GM19395 (cell line): ENCODE measurements at regions not wholly inside any gene's neighbourhood (a gene's known extent, or its start where the extent isn't known, plus 50 kb on each side); places are given as distances from the start of the nearest gene placed in this dataset.
"Not testable (repeated sequence)": the region's sequence is repeated elsewhere in the genome, so short reads cannot be mapped to it uniquely, and the experiment has no call there.

Source experiments
- ATAC-seq: cut with Tn5 transposase; IDR thresholded peaks from one replicate; pipeline ENCODE4 v1.9.1; 2021; ENCODE audit warnings: mild to moderate bottlenecking, moderate library complexity; ENCODE audit not compliant: unreplicated experiment

DNA sequence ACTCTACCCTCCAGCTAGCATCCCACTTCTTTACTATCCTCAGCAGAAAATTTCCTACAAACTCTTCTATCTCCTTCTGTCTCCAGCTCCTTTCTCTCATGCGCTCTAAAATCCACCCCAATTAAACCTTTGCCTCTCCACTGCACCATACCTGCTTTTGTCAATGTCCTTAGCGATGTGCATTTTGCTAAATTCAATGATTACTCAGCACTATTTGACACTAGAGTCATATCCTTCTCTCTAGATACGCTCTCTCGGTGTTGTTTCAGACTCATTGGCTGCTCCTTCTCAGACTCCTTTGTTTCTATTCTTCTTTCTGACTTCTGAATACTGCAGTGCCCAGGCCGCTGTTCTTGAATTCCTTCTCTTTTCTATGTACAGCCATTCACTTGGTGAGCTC is 144.2 kb downstream of the HLX start:
- ATAC-seq = no peak

DNA sequence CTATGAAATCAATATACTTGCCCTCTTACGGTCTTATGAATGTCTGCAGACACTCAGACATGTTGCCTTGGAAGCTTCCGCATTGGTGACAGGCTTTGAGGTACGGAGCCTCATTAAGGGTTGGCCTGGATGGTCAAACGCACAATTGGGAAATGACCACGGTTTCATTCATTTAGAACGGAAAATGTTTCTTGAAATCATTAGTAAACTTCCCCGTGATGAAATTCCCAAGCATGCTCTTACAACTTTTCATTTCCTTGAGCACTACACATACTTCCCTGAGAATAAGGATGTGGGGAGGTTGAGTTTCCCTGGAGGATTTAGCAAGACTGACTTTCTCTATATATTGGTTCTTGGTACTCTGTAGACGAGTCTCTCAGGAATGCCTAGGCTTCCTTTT is 146.3 kb downstream of the HLX start:
- ATAC-seq = no peak

DNA sequence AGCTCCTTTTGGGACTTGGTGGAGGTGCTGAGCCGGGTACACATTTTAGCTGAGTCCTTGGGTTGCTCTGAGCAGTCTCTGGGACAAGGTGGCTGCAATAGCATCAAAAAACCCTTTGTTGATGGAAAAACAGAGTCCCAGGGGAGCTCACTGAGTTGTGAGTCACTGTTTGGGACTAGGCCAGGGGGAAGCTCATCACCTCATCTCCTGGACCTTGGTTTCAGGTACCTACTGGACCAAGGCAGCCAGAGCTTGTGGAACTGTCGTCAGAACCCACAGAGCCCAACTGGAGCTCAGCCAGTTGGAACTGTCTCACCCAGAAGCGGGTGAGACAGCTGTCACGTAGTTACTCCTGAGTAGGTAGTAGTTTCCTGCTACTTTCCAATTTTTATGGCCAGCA is 146.7 kb downstream of the HLX start:
- ATAC-seq = no peak

DNA sequence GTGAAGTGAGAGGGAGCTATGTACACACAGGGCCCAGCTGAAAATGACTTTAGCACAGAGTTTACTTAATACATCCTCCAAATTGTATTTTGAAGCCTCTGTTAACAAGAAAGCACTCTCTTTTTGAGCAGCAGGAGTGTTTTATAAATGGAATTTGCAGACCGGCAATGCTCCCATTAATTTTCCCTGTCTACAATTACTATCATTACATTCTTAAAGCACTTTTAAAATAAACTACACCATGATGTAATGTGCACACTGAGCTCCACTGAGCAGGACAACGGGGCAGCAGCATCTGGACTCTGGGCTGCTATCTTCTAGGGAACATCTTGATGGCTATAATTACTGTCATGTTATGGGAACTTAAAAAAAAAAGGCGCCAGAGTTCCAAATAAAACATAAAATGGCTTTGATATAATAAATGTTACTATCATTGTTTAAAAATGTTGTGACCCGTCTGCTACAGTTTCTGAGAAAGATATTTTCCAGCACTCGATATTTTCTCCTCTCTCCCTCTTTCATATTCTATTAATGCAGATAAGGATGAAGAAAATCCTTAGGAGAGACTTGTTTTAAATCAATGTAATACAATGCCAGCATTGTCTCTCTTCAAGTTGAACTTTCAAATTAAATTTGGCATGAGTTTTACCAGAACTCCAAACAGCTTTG is 150.9 kb downstream of the HLX start:
- ATAC-seq = no peak

DNA sequence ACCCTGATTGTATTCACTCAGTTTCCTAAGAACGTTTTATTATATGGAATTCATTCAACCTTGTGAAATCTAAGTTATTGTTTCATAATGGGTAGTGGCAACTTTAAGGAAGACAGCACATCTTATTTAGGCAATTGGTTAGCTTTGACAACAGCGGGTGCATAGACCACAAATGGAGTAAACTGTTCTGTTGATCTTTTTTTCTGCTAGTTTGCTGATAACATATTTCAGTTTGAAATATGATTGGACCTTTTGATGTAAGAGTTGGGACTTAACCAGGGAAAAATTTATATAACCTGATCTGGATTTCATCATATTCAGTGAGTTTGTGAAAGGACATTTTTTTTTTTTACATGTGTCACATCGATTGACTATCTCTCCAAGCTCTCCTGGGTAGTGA is 151.7 kb downstream of the HLX start:
- no peak for ATAC-seq

DNA sequence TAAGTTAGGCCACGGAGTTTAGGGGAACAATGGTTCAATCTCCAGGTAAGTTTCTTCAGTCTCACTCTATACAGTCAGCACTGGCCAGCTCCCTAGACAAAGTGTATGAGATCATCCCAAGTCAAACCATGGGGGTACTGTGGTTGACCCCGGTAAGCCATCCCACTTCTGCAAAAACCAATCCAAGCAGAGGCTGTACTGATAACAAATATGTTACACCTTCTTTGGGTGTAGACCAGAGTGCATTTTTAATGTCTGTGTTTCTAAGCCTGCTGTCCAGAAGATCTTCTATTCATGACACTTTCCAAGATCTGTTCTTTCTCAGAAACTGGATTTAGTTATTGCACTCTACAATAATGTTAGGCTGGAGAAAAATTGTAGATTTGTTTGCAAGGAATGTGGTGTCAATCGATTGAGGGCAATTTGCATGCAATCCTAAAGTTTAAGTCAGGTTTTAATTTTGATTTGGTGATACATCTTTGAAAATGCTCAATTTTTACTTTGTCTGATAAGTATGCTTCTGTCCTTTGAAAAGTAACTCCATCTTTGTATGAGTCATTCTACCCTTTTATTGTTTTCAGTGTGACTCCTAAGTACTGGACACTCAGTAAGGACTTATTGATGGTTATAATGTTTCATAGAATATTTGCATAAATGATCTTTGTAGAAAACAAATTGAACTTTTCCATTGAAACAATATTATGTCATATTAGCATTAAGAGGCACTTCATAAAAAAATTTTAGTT is 152.4 kb downstream of the HLX start:
- no peak for ATAC-seq

DNA sequence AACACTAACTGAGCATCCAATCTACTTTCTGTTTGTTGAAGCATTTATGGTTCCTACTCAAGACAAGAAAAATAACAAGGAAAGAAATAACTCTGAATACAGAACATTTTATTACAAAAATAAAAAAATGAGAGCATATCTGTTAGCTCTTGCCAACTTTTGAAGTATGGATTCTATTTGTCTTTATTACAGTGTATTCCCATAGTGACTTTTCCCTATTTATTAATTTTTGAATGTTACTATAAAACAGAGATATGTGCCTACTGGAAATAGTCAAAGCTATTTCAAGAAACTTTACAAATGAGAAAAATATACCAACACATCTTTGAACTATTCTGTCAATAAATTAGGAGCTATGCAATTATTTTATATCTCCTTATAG is 153.0 kb downstream of the HLX start:
- no peak for ATAC-seq

DNA sequence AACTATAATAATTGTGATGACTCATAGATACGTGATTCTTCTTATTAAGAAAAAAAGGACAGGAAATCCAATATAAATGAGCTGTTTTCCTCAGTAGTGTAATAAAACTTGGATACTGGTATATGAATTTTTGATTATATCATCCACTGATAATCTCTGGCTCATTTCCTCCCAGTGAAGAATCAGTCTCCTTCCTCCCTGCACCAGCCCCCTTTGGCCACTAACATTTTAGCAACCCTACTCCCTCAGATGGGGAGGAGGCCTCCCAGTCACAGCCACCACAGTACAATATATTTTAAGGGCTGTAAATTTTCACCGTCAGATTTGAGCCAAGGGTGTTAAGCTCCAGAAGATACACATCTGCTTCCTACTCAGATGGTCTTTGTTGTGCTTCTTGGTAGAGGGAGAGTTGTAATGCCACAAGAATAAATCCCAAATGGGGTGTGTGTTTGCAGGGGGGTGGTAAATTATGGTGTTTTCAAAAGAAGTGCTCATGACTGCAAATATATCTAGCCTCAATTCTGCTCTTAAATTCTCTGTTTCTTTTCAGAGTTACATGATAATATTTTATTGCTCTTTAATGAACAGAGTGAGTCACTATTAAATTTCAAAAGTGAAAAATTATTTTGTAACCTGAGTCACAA is 153.5 kb downstream of the HLX start:
- no peak for ATAC-seq

DNA sequence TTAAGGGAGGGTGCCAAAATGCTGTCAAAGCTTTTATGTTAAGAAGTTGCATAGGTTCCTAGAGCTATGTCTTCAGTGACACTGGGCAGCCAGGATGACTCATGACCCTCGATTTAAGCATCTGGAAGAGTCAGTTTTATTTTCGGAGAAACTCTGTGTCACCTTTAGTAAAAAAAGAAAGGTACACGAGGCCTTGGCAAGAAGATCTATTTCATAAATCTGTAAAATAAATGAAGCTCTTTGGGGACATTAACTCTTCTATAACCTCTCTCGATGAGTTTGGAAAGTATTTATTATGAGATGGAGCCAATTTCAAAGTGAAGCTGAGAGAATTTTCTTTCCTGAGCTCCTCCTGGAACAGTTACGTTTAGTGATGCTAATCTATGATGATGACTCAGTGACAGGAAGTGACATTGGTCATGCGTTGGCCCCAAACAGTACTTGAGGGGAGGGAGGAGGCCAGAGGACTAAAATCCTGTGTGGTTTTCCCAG is 156.5 kb downstream of the HLX start:
- no peak for ATAC-seq

DNA sequence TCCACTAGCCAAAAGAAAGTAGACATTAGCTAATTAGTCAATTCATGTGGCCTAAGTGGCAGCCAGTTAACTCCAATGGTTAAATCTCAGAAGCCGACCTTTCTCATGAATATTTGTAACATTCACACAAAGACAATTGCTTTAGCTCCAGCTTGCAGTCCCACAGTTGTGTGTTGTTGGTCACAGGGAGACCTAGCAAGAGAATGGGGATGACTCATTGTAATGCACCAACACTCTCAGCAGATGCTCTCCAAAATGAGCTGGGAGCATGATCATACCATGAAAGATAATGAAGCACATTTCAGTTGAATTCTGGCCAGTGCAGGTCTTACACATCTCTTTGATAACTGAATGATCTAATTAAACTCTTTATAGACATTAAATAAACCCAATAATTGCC is 160.4 kb downstream of the HLX start:
- no peak for ATAC-seq

DNA sequence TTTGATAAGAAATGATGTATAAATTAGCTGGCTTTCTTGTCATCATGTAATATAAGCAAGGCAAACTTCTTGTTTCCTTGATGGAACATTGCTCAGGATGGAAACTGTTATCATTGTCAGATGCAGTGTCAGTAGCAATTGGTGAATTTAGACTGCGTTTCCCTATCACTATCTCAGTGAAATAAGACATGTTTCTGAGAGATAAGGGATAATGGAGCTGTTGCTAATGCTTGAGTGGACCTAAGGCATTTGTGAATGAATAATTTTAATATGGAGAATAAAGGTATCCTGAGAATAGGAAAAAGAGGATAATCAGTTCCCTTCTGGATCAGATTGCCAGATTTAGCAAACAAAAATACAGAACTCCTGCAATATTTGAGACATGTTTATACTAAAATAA is 160.9 kb downstream of the HLX start:
- no peak for ATAC-seq

DNA sequence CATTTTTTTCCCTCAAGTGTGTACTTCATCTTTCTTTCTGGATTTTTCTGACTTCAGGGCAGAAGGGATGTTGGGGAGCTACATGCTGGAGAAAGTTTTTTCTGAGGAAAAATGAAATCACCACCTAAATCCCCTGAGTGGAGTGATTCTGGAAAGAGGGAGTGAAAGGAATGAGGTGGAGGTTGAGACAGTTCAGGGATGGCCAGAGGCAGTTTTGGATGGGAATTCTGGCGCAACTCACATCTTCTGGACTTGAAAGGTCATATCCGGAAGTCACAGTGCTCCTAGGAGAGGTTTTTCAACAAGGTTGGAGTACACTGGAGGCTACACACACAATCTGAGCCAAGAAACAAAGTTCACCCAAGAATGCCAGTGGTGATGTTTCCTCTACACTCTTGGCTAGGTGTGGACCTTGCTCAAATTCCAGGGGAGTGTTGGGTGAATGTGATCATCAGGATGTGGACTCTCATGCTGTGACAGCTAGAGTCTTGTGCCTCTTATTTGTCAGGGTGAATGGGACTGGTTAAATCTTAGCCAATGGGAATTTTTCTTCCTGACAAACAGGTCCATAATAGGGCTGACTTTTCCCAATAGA is 161.5 kb downstream of the HLX start:
- no peak for ATAC-seq

DNA sequence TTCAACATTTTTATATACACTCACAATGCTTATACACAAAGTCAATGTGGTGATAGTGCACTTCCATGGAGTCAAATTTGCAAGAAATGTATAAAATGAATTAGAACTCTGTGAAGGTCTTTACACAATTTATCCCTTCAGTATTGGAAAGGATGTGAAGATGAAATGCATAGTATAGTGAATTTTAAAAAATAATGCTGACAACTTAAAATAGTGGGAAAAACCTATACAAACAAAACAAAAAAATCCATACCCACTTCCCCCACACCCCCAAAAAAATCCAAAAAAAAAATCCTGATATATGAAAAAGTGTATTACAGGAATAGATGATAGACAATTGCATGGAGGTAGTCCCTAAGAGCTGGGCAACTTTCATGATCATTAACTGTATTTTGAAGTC is 165.3 kb downstream of the HLX start:
- no peak for ATAC-seq

DNA sequence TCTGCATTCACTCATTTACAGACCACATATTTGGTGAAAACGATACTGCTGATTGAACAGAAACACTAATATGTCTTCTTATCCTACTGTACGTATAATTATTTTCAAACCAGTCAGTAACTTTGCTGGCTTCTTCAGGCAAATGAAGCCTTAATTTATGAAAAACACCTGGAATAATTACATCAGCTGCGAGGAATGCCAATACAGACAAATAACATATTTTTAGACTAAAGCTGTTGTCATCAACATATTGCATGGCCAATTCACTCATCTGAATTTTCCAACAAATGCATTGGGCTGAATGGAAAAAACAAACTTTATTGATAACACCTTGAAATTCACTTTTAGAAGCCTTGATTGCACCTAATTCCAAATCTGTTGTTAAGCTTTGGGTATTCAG is 165.9 kb downstream of the HLX start:
- ATAC-seq = no peak

DNA sequence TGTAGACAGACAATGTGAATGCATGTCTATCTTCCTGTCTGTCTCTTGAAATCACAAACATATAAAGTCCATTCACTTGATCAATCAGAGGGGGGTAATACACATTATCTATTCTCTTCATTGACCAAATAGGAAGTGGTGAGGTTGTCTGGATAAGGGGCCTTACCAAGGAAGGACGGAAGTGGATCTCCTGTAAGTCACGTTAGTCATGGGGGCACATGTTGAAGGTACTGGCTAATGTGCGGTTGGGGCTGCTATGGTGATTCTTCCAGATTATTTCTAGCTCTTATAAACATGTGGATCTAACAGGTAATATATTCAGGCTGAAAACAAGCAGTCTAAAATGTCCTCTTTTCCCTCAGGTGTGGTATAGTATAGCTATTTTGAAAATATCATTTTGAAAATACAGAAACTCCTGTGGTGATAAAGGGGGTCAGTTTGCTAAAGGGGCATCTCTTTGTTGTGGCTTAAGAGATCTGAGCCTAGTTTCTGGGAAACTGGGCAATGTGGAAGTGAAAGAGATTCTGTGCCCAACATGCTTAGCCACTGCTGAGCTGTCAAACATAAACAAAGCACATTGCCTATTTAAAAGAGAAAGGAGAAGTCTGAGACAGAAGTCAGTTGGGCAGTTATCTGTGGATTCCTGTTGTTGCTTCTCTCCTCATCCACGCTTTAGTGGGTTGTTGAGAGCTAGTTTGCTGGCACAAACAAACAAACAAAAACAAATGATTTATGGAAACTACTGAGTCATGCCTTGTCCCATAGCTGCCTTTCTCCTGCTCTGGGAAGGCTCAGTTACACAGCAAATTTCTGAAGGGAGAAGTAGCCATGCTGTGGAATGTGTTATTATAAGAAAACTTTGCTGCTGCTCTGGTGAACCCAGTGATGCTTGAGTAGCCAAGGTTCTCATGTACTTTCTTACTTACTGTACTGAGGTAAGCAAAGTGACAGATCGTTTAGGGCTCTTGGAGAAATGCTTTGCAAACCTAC is 166.9 kb downstream of the HLX start:
- peak; percentile 96 for ATAC-seq

DNA sequence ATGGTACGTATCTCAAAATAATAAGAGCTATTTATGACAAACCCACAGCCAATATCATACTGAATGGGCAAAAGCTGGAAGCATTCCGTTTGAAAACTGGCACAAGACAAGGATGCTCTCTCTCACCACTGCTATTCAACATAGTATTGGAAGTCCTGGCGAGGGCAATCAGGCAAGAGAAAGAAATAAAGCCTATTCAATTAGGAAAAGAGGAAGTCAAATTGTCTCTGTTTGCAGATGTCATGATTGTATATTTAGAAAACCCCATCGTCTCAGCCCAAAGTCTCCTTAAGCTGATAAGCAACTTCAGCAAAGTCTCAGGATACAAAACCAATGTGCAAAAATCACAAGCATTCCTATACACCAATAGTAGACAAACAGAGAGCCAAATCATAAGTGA is 172.1 kb downstream of the HLX start:
- not testable (repeated sequence) for ATAC-seq

DNA sequence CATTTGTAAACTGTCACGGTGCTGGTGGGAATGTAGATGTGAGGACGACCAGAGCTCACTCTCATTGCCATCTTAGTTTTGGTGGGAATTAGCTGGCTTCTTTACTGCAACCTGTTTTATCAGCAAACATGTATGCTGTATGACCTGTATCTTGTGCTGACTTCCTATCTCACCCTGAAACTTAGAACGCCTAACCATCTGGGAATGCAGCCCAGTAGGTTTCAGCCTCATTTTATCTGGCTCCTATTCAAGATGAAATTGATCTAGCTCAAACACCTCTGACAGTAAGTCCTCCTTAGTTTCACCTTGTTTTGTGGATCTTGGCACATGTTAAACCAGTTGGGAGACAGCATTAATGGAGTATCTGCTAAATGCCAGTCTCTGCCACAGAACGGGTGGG is 174.6 kb downstream of the HLX start:
- ATAC-seq = no peak

DNA sequence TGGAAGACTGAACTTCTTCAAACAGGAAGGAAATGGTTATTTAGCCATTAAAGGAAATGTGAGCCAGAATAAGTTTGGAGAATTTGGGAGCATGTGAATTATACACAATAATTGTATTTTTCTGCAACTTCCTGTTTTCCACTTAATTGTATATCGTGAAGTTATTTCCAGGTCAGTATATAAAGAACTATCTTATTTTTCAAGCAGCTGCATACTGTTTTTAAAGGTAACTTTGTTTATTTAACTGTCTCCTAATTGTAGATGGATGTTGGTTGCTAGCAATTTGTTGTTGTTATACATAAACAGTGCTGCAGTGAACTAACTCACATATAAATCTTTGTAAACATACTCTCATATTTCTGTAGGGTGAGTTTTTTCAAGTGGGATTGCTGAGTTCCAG is 180.3 kb downstream of the HLX start:
- ATAC-seq = no peak

DNA sequence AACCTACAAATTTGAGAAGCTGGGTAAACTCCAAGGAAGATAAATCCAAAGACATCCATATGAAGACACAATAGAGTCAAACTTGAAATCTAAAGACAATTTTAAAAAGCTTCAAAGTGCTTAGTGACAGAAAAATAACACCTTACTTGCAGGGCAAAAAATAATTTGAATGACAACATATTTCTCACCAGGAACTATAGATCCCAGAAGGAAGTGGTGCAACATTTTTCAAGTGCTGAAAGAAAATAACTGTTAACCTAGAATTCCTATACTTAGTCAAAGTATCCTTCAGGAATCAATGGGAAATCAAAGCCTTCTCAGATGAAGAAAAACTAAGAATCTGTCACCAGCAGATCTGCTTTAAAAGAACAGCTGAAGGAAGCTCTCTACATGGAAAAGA is 184.4 kb downstream of the HLX start:
- no peak for ATAC-seq

DNA sequence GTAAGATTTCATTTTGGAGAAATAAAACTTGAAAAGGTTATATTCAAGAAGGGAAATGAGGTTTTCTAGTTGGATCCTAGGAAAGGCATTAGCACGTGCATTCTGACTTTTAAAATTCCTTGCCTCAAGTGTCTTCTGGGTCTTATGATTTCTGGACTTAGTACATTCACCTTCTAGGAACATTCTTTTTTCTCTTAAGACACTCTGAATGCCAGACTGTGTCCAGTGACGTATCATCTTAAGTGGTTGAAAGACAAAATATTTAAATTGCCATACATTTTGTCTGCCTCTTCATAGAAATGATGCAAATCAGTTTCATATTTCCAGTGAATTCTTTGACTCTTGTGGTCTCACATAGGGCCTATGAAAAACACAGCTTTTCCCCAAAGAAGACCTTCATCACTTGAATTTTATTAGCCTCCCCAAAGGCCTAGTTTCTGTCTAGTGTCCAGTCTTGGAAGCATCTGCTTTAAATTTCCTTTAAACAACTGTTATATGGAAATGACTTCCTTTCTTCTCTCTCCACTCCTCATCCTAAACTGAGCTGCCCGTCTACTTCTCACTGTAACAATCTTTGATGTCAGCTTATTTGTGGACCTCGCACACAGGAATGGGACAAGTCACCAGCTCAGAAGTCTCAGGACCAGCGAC is 187.2 kb downstream of the HLX start:
- ATAC-seq = no peak
